HEK293T (cell line): ENCODE measurements at regions not wholly inside any gene's neighbourhood (a gene's known extent, or its start where the extent isn't known, plus 50 kb on each side); places are given as distances from the start of the nearest gene placed in this dataset.

Experiments used
- ARNT ChIP-seq: fragments of 450-650 bp; IDR thresholded peaks from 2 replicates; pipeline ENCODE4 v1.6.1; 2017; ENCODE audit warnings: mild to moderate bottlenecking
- BHLHE40 ChIP-seq: fragments of 450-650 bp; IDR thresholded peaks from 2 replicates; pipeline ENCODE4 v1.6.1; 2016; ENCODE audit warnings: mild to moderate bottlenecking, moderate library complexity, borderline replicate concordance
- CTBP1 ChIP-seq: fragments of 450-650 bp; IDR thresholded peaks from 2 replicates; pipeline ENCODE4 v1.6.1; 2016; ENCODE audit warnings: borderline replicate concordance
- ELF4 ChIP-seq: fragments of 450-650 bp; IDR thresholded peaks from 2 replicates; pipeline ENCODE4 v1.6.1; 2017; ENCODE audit warnings: antibody characterized with exemption
- FOXA1 ChIP-seq: fragments of 450-650 bp; IDR thresholded peaks from 2 replicates; pipeline ENCODE4 v1.6.1; 2016; ENCODE audit warnings: mild to moderate bottlenecking
- FOXM1 ChIP-seq: fragments of 450-650 bp; IDR thresholded peaks from 2 replicates; pipeline ENCODE4 v1.6.1; 2017; ENCODE audit warnings: mild to moderate bottlenecking, borderline replicate concordance
- HDGF ChIP-seq: fragments of 450-650 bp; IDR thresholded peaks from 2 replicates; pipeline ENCODE4 v1.6.1; 2017; ENCODE audit warnings: antibody characterized with exemption, borderline replicate concordance
- NFRKB ChIP-seq: fragments of 450-650 bp; IDR thresholded peaks from 2 replicates; pipeline ENCODE4 v1.6.1; 2016; ENCODE audit warnings: mild to moderate bottlenecking, moderate library complexity
- PKNOX1 ChIP-seq: fragments of 450-650 bp; IDR thresholded peaks from 2 replicates; pipeline ENCODE4 v1.6.1; 2016
- SP1 ChIP-seq: fragments of 450-650 bp; IDR thresholded peaks from 2 replicates; pipeline ENCODE4 v1.6.1; 2017
- SUZ12 ChIP-seq: fragments of 450-650 bp; IDR thresholded peaks from 2 replicates; pipeline ENCODE4 v1.6.1; 2016; ENCODE audit warnings: mild to moderate bottlenecking
- TARDBP ChIP-seq: fragments of 450-650 bp; IDR thresholded peaks from 2 replicates; pipeline ENCODE4 v1.6.1; 2016
- ZNF384 ChIP-seq: fragments of 450-650 bp; IDR thresholded peaks from 2 replicates; pipeline ENCODE4 v1.6.1; 2016

- TF ChIP-seq SUZ12: no peak
- TF ChIP-seq ELF4: no peak
- TF ChIP-seq BHLHE40: no peak
- no peak for TF ChIP-seq FOXA1
- no peak for TF ChIP-seq SP1
- no peak for TF ChIP-seq PKNOX1
- TF ChIP-seq ZNF384: no peak
- no peak for TF ChIP-seq ARNT
- TF ChIP-seq TARDBP: no peak
- no peak for TF ChIP-seq FOXM1
- TF ChIP-seq HDGF: no peak
- no peak for TF ChIP-seq NFRKB
- no peak for TF ChIP-seq CTBP1
Observed at GRCh38 chr2:37775908-37776250, 104.4 kb upstream of the CDC42EP3 start.
